ENCODE measurements at regions not wholly inside any gene's neighbourhood (a gene's known extent, or its start where the extent isn't known, plus 50 kb on each side); places are given as distances from the start of the nearest gene placed in this dataset.
"Not testable (repeated sequence)": the region's sequence is repeated elsewhere in the genome, so short reads cannot be mapped to it uniquely, and the experiment has no call there.

- DNase-seq (ENCODE audit: low read depth in 3 of 3, low spot score in 1 of 3): not testable (repeated sequence)
Measured at GRCh38 chr1:244156617-244157016, 105.5 kb downstream of the ZBTB18 start.

GRCh38 chr1:244157731-244158438 lies 106.8 kb downstream of the ZBTB18 start:
- no peak for DNase-seq (ENCODE audit: low read depth in 3 of 3, low spot score in 1 of 3)

- no peak for DNase-seq (ENCODE audit: low read depth in 3 of 3, low spot score in 1 of 3)
Measured at GRCh38 chr1:244159646-244160045, 108.6 kb downstream of the ZBTB18 start.

- no peak for DNase-seq (ENCODE audit: low read depth in 3 of 3, low spot score in 1 of 3)
Measured at GRCh38 chr1:244160455-244161235, 109.6 kb downstream of the ZBTB18 start.

GRCh38 chr1:244161236-244161510 lies 110.1 kb downstream of the ZBTB18 start:
- DNase-seq (ENCODE audit: low read depth in 3 of 3, low spot score in 1 of 3): no peak

GRCh38 chr1:244162786-244163530 lies 111.9 kb downstream of the ZBTB18 start:
- no peak for DNase-seq (ENCODE audit: low read depth in 3 of 3, low spot score in 1 of 3)

GRCh38 chr1:244163861-244164510 lies 112.9 kb downstream of the ZBTB18 start:
- DNase-seq (ENCODE audit: low read depth in 3 of 3, low spot score in 1 of 3): no peak

GRCh38 chr1:244164511-244164890 lies 113.4 kb downstream of the ZBTB18 start:
- no peak for DNase-seq (ENCODE audit: low read depth in 3 of 3, low spot score in 1 of 3)

- no peak for DNase-seq (ENCODE audit: low read depth in 3 of 3, low spot score in 1 of 3)
Measured at GRCh38 chr1:244165021-244165420, 113.9 kb downstream of the ZBTB18 start.

- DNase-seq (ENCODE audit: low read depth in 3 of 3, low spot score in 1 of 3): no peak
Measured at GRCh38 chr1:244165701-244166100, 114.6 kb downstream of the ZBTB18 start.

- no peak for DNase-seq (ENCODE audit: low read depth in 3 of 3, low spot score in 1 of 3)
Measured at GRCh38 chr1:244171241-244171985, 120.3 kb downstream of the ZBTB18 start.

GRCh38 chr1:244173240-244173639 lies 122.2 kb downstream of the ZBTB18 start:
- no peak for DNase-seq (ENCODE audit: low read depth in 3 of 3, low spot score in 1 of 3)

- no peak for DNase-seq (ENCODE audit: low read depth in 3 of 3, low spot score in 1 of 3)
Measured at GRCh38 chr1:244173769-244174168, 122.7 kb downstream of the ZBTB18 start.

GRCh38 chr1:244174922-244175521 lies 123.9 kb downstream of the ZBTB18 start:
- DNase-seq (ENCODE audit: low read depth in 3 of 3, low spot score in 1 of 3): no peak

GRCh38 chr1:244176201-244176600 lies 125.1 kb downstream of the ZBTB18 start:
- DNase-seq (ENCODE audit: low read depth in 3 of 3, low spot score in 1 of 3): no peak

GRCh38 chr1:244180256-244180655 lies 129.2 kb downstream of the ZBTB18 start:
- DNase-seq (ENCODE audit: low read depth in 3 of 3, low spot score in 1 of 3): no peak

GRCh38 chr1:244181867-244182266 lies 130.8 kb downstream of the ZBTB18 start:
- no peak for DNase-seq (ENCODE audit: low read depth in 3 of 3, low spot score in 1 of 3)

- no peak for DNase-seq (ENCODE audit: low read depth in 3 of 3, low spot score in 1 of 3)
Measured at GRCh38 chr1:244183037-244183436, 132.0 kb downstream of the ZBTB18 start.

- DNase-seq (ENCODE audit: low read depth in 3 of 3, low spot score in 1 of 3): no peak
Measured at GRCh38 chr1:244186372-244186771, 135.3 kb downstream of the ZBTB18 start.

GRCh38 chr1:244187310-244187709 lies 136.2 kb downstream of the ZBTB18 start:
- no peak for DNase-seq (ENCODE audit: low read depth in 3 of 3, low spot score in 1 of 3)

- DNase-seq (ENCODE audit: low read depth in 3 of 3, low spot score in 1 of 3): no peak
Measured at GRCh38 chr1:244191581-244191980, 140.5 kb downstream of the ZBTB18 start.

Data from stimulated activated CD4-positive, alpha-beta T cell treated with anti-CD3 and anti-CD28 coated beads, TNF-alpha, amount 100 ng/mL, for 1 hour (primary cell).